ENCODE measurements at regions not wholly inside any gene's neighbourhood (a gene's known extent, or its start where the extent isn't known, plus 50 kb on each side); places are given as distances from the start of the nearest gene placed in this dataset.
A peak's percentile ranks its signal among the peaks of the same experiment; 100 is the strongest.

DNA sequence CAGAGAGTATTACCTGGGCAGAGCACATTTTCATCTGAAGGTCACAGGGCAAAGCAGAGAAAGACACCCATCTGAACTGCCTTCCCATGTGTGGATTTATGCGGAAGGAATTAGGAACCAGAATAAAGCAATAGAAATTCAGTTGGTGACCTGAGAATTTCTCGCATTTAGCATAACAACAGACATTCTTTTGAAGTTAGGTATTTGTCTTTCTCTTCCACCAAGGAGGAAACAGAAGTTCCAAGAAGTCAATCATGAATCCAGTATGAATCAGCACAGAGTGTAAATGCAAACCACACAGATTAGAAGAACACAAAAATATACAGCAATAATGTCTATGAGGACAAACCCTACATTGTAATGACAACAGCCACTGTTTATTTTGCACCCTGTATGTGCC lies 515.2 kb upstream of the BRINP1 start (continued):
- TF ChIP-seq, protein P1, sequence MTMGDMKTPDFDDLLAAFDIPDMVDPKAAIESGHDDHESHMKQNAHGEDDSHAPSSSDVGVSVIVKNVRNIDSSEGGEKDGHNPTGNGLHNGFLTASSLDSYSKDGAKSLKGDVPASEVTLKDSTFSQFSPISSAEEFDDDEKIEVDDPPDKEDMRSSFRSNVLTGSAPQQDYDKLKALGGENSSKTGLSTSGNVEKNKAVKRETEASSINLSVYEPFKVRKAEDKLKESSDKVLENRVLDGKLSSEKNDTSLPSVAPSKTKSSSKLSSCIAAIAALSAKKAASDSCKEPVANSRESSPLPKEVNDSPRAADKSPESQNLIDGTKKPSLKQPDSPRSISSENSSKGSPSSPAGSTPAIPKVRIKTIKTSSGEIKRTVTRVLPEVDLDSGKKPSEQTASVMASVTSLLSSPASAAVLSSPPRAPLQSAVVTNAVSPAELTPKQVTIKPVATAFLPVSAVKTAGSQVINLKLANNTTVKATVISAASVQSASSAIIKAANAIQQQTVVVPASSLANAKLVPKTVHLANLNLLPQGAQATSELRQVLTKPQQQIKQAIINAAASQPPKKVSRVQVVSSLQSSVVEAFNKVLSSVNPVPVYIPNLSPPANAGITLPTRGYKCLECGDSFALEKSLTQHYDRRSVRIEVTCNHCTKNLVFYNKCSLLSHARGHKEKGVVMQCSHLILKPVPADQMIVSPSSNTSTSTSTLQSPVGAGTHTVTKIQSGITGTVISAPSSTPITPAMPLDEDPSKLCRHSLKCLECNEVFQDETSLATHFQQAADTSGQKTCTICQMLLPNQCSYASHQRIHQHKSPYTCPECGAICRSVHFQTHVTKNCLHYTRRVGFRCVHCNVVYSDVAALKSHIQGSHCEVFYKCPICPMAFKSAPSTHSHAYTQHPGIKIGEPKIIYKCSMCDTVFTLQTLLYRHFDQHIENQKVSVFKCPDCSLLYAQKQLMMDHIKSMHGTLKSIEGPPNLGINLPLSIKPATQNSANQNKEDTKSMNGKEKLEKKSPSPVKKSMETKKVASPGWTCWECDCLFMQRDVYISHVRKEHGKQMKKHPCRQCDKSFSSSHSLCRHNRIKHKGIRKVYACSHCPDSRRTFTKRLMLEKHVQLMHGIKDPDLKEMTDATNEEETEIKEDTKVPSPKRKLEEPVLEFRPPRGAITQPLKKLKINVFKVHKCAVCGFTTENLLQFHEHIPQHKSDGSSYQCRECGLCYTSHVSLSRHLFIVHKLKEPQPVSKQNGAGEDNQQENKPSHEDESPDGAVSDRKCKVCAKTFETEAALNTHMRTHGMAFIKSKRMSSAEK (CRISPR knock-in tag; IDR thresholded peaks at IDR 0.05; ENCODE audit: borderline replicate concordance) = no peak
- TF ChIP-seq, protein P2, sequence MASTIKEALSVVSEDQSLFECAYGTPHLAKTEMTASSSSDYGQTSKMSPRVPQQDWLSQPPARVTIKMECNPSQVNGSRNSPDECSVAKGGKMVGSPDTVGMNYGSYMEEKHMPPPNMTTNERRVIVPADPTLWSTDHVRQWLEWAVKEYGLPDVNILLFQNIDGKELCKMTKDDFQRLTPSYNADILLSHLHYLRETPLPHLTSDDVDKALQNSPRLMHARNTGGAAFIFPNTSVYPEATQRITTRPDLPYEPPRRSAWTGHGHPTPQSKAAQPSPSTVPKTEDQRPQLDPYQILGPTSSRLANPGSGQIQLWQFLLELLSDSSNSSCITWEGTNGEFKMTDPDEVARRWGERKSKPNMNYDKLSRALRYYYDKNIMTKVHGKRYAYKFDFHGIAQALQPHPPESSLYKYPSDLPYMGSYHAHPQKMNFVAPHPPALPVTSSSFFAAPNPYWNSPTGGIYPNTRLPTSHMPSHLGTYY (CRISPR knock-in tag; IDR thresholded peaks at IDR 0.05) = no peak
- TF ChIP-seq ATF2 (CRISPR knock-in tag; IDR thresholded peaks at IDR 0.05; ENCODE audit: borderline replicate concordance, low read depth) = no peak
- TF ChIP-seq ZNF317 (CRISPR knock-in tag; IDR thresholded peaks at IDR 0.05; ENCODE audit: borderline replicate concordance, low read depth) = no peak
- no peak for TF ChIP-seq ELF4 (CRISPR knock-in tag; IDR thresholded peaks at IDR 0.05; ENCODE audit: low read depth)
- TF ChIP-seq ZBTB21 (CRISPR knock-in tag; IDR thresholded peaks at IDR 0.05; ENCODE audit: borderline replicate concordance) = no peak
- no peak for TF ChIP-seq ZNF232 (CRISPR knock-in tag; IDR thresholded peaks at IDR 0.05)
- no peak for TF ChIP-seq STAT6 (CRISPR knock-in tag; conservative IDR thresholded peaks at IDR 0.05; ENCODE audit: low read depth)
- TF ChIP-seq, protein P3, sequence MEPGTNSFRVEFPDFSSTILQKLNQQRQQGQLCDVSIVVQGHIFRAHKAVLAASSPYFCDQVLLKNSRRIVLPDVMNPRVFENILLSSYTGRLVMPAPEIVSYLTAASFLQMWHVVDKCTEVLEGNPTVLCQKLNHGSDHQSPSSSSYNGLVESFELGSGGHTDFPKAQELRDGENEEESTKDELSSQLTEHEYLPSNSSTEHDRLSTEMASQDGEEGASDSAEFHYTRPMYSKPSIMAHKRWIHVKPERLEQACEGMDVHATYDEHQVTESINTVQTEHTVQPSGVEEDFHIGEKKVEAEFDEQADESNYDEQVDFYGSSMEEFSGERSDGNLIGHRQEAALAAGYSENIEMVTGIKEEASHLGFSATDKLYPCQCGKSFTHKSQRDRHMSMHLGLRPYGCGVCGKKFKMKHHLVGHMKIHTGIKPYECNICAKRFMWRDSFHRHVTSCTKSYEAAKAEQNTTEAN (CRISPR knock-in tag; IDR thresholded peaks at IDR 0.05) = no peak
- no peak for TF ChIP-seq ZSCAN18 (CRISPR knock-in tag; IDR thresholded peaks at IDR 0.05)
- no peak for TF ChIP-seq ZNF138 (CRISPR knock-in tag; conservative IDR thresholded peaks at IDR 0.05)
- no peak for TF ChIP-seq GABPB1 (CRISPR knock-in tag; IDR thresholded peaks at IDR 0.05)

- H3K36me3 Mint-ChIP-seq = no peaks in the 10 kb centered on the region
- ATAC-seq (peak; percentile 46; the same call in 1 of the 2 replicates), DNase-seq (ENCODE audit: low spot score) (no peak)
- no peak overlapping the region for H3K27ac Mint-ChIP-seq
- H3K4me1 Mint-ChIP-seq = peaks cover 35% of the 10 kb centered on the region
- H3K9me3 Mint-ChIP-seq = no peaks in the 10 kb centered on the region
- H3K4me3 Mint-ChIP-seq = no peak overlapping the region
- H3K27me3 Mint-ChIP-seq (ENCODE audit: low read depth) = 0 out of 2 replicates have a peak, but pooled peaks cover 3% of the 10 kb centered on the region
- CTCF ChIA-PET = interaction anchor here (0.6 kb wide), 1 partner anchor 320 kb away, joined by 3 read pairs; no protein-coding TSS in a partner anchor
- POLR2A ChIA-PET = no interaction called here
- no peak for TF ChIP-seq STAT6 (CRISPR knock-in tag; conservative IDR thresholded peaks at IDR 0.05; ENCODE audit: low read depth)
- TF ChIP-seq ZSCAN18 (CRISPR knock-in tag; IDR thresholded peaks at IDR 0.05) = no peak
- TF ChIP-seq ATF2 (CRISPR knock-in tag; IDR thresholded peaks at IDR 0.05; ENCODE audit: borderline replicate concordance, low read depth) = no peak
- TF ChIP-seq NR2C2 (CRISPR knock-in tag; IDR thresholded peaks at IDR 0.05) = no peak
Measured at GRCh38 chr9:119881898-119882297, 512.7 kb upstream of the BRINP1 start.
